ENCODE measurements at regions not wholly inside any gene's neighbourhood (a gene's known extent, or its start where the extent isn't known, plus 50 kb on each side); places are given as distances from the start of the nearest gene placed in this dataset.

DNA sequence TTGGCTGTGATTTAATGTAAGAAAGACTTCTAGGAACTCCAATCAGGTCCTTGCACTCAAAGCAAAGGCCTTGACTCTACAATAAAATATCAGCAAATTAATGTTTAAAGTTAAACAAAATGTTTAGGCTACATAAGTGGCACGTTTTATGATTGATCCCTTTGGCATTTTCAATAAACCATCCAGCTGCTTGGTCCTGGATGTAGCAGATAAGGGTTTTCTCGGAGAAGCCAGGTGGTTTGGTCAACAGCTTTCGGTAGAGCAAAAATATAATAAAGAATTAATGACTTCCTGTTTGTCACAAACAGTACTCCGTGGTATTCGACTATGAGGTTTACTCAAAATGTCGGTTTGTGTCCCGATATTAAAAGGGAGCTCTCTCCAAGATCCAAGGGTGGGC lies 95.8 kb downstream of the GEMIN8 start:
- Histone ChIP-seq H3K4me1 (ENCODE audit: control insufficient read depth, insufficient read depth, low read length) (no peaks in the 10 kb centered on the region), H3K27ac (ENCODE audit: low read length) (no peak overlapping the region), H3K36me3 (ENCODE audit: control insufficient read depth, insufficient read depth, low read length) (no peaks in the 10 kb centered on the region), H3K27me3 (ENCODE audit: control insufficient read depth, insufficient read depth, low read length) (no peaks in the 10 kb centered on the region), H3K9me3 (ENCODE audit: control insufficient read depth, insufficient read depth, low read depth, low read length) (no peaks in the 10 kb centered on the region), H3K4me3 (ENCODE audit: low read depth in 2 of 2, low read length in 2 of 2) (no peak overlapping the region)
- TF ChIP-seq TCF7L2 (IDR thresholded peaks at IDR 0.05; ENCODE audit: low read depth, low read length) (no peak), POLR2AphosphoS5 (IDR thresholded peaks at IDR 0.05; ENCODE audit: low read depth, low read length) (no peak), SIN3A (IDR thresholded peaks at IDR 0.05; ENCODE audit: borderline replicate concordance, insufficient read depth, low read depth, low read length) (no peak)
- TF ChIP-seq, protein P1, sequence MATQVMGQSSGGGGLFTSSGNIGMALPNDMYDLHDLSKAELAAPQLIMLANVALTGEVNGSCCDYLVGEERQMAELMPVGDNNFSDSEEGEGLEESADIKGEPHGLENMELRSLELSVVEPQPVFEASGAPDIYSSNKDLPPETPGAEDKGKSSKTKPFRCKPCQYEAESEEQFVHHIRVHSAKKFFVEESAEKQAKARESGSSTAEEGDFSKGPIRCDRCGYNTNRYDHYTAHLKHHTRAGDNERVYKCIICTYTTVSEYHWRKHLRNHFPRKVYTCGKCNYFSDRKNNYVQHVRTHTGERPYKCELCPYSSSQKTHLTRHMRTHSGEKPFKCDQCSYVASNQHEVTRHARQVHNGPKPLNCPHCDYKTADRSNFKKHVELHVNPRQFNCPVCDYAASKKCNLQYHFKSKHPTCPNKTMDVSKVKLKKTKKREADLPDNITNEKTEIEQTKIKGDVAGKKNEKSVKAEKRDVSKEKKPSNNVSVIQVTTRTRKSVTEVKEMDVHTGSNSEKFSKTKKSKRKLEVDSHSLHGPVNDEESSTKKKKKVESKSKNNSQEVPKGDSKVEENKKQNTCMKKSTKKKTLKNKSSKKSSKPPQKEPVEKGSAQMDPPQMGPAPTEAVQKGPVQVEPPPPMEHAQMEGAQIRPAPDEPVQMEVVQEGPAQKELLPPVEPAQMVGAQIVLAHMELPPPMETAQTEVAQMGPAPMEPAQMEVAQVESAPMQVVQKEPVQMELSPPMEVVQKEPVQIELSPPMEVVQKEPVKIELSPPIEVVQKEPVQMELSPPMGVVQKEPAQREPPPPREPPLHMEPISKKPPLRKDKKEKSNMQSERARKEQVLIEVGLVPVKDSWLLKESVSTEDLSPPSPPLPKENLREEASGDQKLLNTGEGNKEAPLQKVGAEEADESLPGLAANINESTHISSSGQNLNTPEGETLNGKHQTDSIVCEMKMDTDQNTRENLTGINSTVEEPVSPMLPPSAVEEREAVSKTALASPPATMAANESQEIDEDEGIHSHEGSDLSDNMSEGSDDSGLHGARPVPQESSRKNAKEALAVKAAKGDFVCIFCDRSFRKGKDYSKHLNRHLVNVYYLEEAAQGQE (IDR thresholded peaks at IDR 0.05; ENCODE audit: insufficient read depth in 1 of 2, low read depth in 2 of 2, low read length in 1 of 2) = no peak
- TF ChIP-seq, protein P2, sequence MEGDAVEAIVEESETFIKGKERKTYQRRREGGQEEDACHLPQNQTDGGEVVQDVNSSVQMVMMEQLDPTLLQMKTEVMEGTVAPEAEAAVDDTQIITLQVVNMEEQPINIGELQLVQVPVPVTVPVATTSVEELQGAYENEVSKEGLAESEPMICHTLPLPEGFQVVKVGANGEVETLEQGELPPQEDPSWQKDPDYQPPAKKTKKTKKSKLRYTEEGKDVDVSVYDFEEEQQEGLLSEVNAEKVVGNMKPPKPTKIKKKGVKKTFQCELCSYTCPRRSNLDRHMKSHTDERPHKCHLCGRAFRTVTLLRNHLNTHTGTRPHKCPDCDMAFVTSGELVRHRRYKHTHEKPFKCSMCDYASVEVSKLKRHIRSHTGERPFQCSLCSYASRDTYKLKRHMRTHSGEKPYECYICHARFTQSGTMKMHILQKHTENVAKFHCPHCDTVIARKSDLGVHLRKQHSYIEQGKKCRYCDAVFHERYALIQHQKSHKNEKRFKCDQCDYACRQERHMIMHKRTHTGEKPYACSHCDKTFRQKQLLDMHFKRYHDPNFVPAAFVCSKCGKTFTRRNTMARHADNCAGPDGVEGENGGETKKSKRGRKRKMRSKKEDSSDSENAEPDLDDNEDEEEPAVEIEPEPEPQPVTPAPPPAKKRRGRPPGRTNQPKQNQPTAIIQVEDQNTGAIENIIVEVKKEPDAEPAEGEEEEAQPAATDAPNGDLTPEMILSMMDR (IDR thresholded peaks at IDR 0.05) = no peak
- DNase-seq (ENCODE audit: low read depth, low spot score) (no peak), ATAC-seq (no peak)
- in situ Hi-C loops (cut with HindIII; ENCODE audit: low pct_unique_long_range_greater_than_20kb, low sequenced_read_pairs) (no loop called here), intact Hi-C loops (cut with micrococcal nuclease; ENCODE audit: unreplicated experiment) (no loop called here)
- BruUV-seq (replicated peaks) = no TSS peak
- POLR2A ChIA-PET = no interaction called here
- CTCF ChIA-PET = no interaction called here

DNA sequence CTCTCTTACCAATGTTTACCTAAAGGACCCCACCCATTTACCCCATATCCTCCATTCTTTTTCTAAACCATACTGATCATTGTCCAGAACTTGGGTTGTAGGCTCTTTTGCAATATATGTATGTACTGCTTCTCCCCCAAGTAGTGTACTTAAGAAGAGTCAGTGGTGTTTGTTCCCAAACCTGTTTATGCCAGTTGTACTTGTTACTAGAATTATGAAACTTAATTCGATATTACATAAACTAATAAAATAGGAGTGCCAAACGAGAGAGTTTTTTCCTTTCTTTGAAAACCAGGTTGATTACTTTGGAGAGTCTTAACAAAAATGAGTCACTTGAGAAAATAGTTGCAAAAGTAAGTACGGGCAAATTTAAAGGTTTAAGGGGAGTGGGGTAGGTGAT lies 96.3 kb downstream of the GEMIN8 start:
- POLR2A ChIA-PET = no interaction called here
- no peak overlapping the region for H3K4me3 ChIP-seq (ENCODE audit: low read depth in 2 of 2, low read length in 2 of 2)
- in situ Hi-C loops (cut with HindIII; ENCODE audit: low pct_unique_long_range_greater_than_20kb, low sequenced_read_pairs) = no loop called here
- no peak for TF ChIP-seq POLR2AphosphoS5 (IDR thresholded peaks at IDR 0.05; ENCODE audit: low read depth, low read length)
- TF ChIP-seq, protein P2 (IDR thresholded peaks at IDR 0.05) = no peak
- no peak for TF ChIP-seq TCF7L2 (IDR thresholded peaks at IDR 0.05; ENCODE audit: low read depth, low read length)
- no peak for TF ChIP-seq SIN3A (IDR thresholded peaks at IDR 0.05; ENCODE audit: borderline replicate concordance, insufficient read depth, low read depth, low read length)
- TF ChIP-seq, protein P1 (IDR thresholded peaks at IDR 0.05; ENCODE audit: insufficient read depth in 1 of 2, low read depth in 2 of 2, low read length in 1 of 2) = no peak
- ATAC-seq (no peak), DNase-seq (ENCODE audit: low read depth, low spot score) (no peak)
- CTCF ChIA-PET = no interaction called here
- H3K9me3 ChIP-seq (ENCODE audit: control insufficient read depth, insufficient read depth, low read depth, low read length) = no peaks in the 10 kb centered on the region
- H3K4me1 ChIP-seq (ENCODE audit: control insufficient read depth, insufficient read depth, low read length) = no peaks in the 10 kb centered on the region
- intact Hi-C loops (cut with micrococcal nuclease; ENCODE audit: unreplicated experiment) = no loop called here
- H3K27me3 ChIP-seq (ENCODE audit: control insufficient read depth, insufficient read depth, low read length) = no peaks in the 10 kb centered on the region
- H3K36me3 ChIP-seq (ENCODE audit: control insufficient read depth, insufficient read depth, low read length) = no peaks in the 10 kb centered on the region
- H3K27ac ChIP-seq (ENCODE audit: low read length) = no peak overlapping the region
- no TSS peak for BruUV-seq (replicated peaks)
